ENCODE measurements at regions not wholly inside any gene's neighbourhood (a gene's known extent, or its start where the extent isn't known, plus 50 kb on each side); places are given as distances from the start of the nearest gene placed in this dataset.

- TF ChIP-seq EP300 (IDR thresholded peaks at IDR 0.05; ENCODE audit: borderline replicate concordance) (no peak), USF1 (IDR thresholded peaks at IDR 0.05) (no peak)
Measured at GRCh38 chr4:106463622-106464021, 95.0 kb upstream of the GIMD1 start.

Data from Ishikawa (cell line).